ENCODE measurements at regions not wholly inside any gene's neighbourhood (a gene's known extent, or its start where the extent isn't known, plus 50 kb on each side); places are given as distances from the start of the nearest gene placed in this dataset.
A peak's percentile ranks its signal among the peaks of the same experiment; 100 is the strongest.

GRCh38 chr1:112265931-112266330 lies 130.1 kb upstream of the CTTNBP2NL start:
- Histone ChIP-seq H3K27me3 (no peaks in the 10 kb centered on the region), H3K27ac (no peak overlapping the region), H3K36me3 (no peaks in the 10 kb centered on the region), H3K9me3 (ENCODE audit: low read depth) (no peaks in the 10 kb centered on the region), H3K4me1 (ENCODE audit: low read depth) (peaks cover 38% of the 10 kb centered on the region), H3K4me3 (no peak overlapping the region)
- TF ChIP-seq CTCF (IDR thresholded peaks at IDR 0.05; ENCODE audit: low read depth, low read length), result no peak
- peak in 1 of 2 donors; percentile 69 for DNase-seq (ENCODE audit: low read depth in 1 of 2, low spot score in 1 of 2)

- DNase-seq (ENCODE audit: low read depth in 1 of 2, low spot score in 1 of 2), result no peak
These were observed 128.8 kb upstream of the CTTNBP2NL start for GRCh38 chr1:112267206-112267605.

GRCh38 chr1:112267929-112268328 lies 128.1 kb upstream of the CTTNBP2NL start:
- H3K4me1 ChIP-seq (ENCODE audit: low read depth), result peaks cover 18% of the 10 kb centered on the region
- no peaks in the 10 kb centered on the region for H3K27me3 ChIP-seq
- H3K27ac ChIP-seq, result no peak overlapping the region
- no peaks in the 10 kb centered on the region for H3K9me3 ChIP-seq (ENCODE audit: low read depth)
- DNase-seq (ENCODE audit: low read depth in 1 of 2, low spot score in 1 of 2), result peak in 1 of 2 donors; percentile 41
- no peak for TF ChIP-seq CTCF (IDR thresholded peaks at IDR 0.05; ENCODE audit: low read depth, low read length)
- H3K4me3 ChIP-seq, result no peak overlapping the region
- no peaks in the 10 kb centered on the region for H3K36me3 ChIP-seq

More at GRCh38 chr1:112267206-112267605, 128.8 kb upstream of the CTTNBP2NL start:
- no peak overlapping the region for H3K4me3 ChIP-seq
- TF ChIP-seq CTCF (IDR thresholded peaks at IDR 0.05; ENCODE audit: low read depth, low read length), result no peak
- H3K36me3 ChIP-seq, result no peaks in the 10 kb centered on the region
- peaks cover 25% of the 10 kb centered on the region for H3K4me1 ChIP-seq (ENCODE audit: low read depth)
- no peaks in the 10 kb centered on the region for H3K27me3 ChIP-seq
- no peak overlapping the region for H3K27ac ChIP-seq
- no peaks in the 10 kb centered on the region for H3K9me3 ChIP-seq (ENCODE audit: low read depth)

- no peak overlapping the region for H3K4me3 ChIP-seq
- no peaks in the 10 kb centered on the region for H3K36me3 ChIP-seq
- no peak overlapping the region for H3K27ac ChIP-seq
- no peaks in the 10 kb centered on the region for H3K9me3 ChIP-seq (ENCODE audit: low read depth)
- peak in 1 of 2 donors; percentile 69 for DNase-seq (ENCODE audit: low read depth in 1 of 2, low spot score in 1 of 2)
- H3K4me1 ChIP-seq (ENCODE audit: low read depth), result peaks cover 13% of the 10 kb centered on the region
- H3K27me3 ChIP-seq, result no peaks in the 10 kb centered on the region
- no peak for TF ChIP-seq CTCF (IDR thresholded peaks at IDR 0.05; ENCODE audit: low read depth, low read length)
These were observed 127.6 kb upstream of the CTTNBP2NL start for GRCh38 chr1:112268408-112268807.

- Histone ChIP-seq H3K27me3 (no peaks in the 10 kb centered on the region), H3K4me1 (ENCODE audit: low read depth) (peaks cover 3% of the 10 kb centered on the region), H3K9me3 (ENCODE audit: low read depth) (no peaks in the 10 kb centered on the region), H3K36me3 (no peaks in the 10 kb centered on the region), H3K4me3 (no peak overlapping the region), H3K27ac (no peak overlapping the region)
- TF ChIP-seq CTCF (IDR thresholded peaks at IDR 0.05; ENCODE audit: low read depth, low read length), result no peak
- no peak for DNase-seq (ENCODE audit: low read depth in 1 of 2, low spot score in 1 of 2)
These were observed 124.7 kb upstream of the CTTNBP2NL start for GRCh38 chr1:112271270-112271669.
